ENCODE measurements at regions not wholly inside any gene's neighbourhood (a gene's known extent, or its start where the extent isn't known, plus 50 kb on each side); places are given as distances from the start of the nearest gene placed in this dataset.

DNA sequence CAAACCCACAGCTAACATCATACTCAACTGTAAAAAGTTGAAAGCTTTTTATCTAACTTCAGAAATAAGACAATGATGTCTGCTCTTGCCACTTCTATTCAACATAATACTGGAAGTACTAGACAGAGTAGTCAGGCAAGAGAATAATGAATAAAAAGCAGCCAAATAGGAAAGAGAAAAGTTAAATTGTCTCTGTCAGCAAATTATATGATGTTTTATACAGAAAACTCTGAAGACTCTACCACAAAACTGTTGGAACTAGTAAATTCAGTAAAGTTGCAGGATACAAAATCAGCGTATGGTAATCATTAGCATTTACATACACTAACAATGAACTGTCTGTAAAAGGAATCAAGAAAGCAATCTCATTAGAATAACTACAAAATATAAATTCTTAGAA lies 752.9 kb upstream of the CT83 start:
- DNase-seq: no peak

DNA sequence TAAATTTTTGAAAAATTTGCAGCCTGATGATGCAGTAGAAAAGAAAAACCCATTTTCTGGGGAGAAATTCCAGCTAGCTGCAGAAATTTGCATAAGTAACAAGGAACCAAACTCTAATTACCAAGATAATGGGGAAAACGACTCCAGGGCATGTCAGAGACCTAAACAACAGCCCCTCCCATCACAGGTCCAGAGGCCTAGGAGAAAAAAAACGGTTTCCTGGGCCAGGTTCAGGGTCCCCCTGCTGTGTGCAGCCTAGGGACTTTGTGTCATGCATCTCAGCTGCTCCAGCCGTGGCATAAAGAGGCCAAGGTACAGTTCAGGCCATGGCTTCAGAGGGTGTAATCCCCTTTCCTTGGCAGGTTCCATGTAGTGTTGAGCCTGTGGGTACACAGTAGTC lies 733.7 kb upstream of the CT83 start:
- DNase-seq: no peak

DNA sequence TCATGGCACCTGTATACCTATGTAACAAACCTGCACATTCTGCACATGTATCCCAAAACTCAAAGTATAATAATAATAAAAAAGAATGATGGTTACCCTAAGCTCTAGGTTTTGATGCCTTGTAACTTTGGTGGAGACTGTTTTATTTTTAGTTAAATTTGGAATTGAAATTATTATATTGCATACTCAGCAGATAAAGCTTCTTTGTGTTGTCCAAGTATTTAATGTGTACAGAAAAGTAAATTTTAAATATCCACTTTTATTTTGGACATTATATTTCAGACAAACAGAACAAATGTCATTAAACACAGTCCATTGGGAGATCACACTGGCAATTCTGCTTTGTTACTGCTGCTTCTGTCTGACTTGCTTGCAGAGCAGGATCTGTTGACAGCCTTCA lies 684.5 kb upstream of the CT83 start:
- no peak for DNase-seq

DNA sequence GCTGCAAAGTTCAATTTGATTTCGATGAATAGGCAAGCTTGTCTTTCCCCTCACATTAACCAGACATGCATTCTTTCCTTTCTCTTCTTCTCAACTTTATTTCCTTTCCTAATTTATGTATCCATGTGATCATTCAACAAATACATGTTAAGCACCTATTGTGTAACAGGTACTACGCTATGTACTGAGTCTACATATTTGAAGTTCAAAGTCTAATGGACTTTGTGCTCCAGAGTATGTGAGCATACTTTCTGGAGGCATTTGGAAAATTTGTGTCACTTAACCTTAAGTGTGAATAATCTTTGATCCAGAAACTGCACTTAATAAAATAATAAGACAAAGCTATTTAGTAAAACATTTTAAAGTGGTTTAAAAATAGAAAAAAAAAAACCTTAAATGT lies 675.3 kb upstream of the CT83 start:
- no peak for DNase-seq

DNA sequence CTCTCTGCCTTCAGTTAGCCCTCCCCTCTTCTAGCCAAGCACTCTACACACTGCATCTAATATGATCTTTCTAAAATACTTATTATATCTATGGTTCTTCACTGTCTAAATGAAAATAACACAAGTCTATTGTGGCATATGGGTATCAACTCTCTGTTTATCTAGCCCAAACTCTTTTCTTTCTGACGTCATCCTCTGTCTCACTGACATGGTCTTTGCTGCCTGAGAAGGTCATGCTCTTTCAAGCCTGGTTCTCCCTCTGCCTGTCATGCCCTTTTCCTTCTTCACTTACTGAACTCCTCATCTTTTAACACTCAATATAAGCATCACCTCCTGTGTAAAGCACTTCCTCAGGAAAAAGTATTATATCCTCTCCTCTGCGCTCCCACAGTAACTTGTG lies 672.2 kb upstream of the CT83 start:
- DNase-seq: no peak

DNA sequence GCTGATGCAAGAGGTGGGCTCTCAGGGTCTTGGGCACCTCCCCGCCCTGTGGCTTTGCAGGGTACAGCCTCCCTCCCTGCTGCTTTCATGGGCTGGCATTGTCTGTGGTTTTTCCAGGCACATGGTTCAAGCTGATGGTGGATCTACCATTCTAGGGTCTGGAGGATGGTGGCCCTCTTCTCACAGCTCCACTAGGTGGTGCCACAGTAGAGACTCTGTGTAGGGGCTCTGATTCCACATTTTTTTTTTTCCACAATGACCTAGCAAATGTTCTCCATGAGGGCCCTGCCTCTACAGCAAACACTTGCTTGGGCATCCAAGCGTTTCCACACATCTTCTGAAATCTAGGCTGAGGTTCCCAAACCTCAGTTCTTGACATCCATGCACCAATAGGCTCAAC lies 657.9 kb upstream of the CT83 start:
- no peak for DNase-seq

DNA sequence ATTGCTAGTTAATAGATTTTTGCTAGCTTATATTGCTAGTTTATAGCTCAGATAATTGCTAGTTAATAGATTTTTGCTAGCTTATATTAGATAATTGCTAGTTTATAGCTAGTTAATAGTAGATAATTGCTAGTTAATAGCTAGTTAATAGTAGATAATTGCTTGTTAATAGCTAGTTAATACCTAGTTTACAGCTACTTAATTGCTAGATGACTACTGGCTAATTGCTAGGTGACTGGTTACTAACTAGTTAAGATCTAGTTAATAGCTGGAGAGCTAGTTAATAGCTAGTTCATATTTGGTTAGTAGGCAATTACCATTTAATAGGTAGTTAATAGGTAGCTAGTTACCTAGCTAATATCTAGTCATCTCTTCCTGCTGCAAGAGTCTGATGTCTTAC lies 633.8 kb upstream of the CT83 start:
- no peak for DNase-seq

DNA sequence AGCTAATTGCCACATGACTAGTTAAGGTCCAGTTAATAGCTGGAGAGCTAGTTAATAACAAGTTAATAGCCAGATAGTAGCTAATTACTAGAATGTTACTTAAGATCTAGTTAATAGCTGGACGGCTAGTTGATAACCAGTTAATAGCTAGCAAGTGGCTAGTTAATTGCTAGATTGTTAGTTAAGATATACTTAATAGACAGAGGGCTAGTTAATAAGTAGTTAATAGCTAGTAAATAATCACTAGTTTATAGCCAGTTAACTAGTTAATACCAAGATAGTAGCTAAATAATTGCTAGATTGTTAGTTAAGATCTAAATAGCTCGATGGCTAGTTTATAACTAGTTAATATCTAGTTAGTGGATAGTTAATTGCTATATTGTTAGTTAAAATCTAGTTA lies 632.6 kb upstream of the CT83 start:
- DNase-seq: no peak

DNA sequence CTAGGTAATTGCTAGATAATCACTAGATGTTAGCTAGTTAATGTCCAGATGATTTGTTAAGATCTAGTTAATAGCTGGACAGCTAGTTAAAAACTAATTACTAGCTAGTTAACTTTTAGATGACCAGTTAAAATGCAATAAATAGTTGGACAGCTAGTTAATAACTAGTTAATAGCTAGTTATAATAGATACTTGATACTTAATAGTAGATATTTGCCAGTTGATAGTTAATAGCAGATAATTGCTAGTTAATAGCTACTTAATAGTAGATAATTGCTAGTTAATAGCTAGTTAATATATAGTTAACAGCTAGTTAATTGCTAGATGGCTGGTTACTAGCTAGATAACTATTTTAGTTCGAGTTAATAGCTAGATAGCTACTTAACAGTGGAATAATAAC lies 631.4 kb upstream of the CT83 start:
- no peak for DNase-seq

DNA sequence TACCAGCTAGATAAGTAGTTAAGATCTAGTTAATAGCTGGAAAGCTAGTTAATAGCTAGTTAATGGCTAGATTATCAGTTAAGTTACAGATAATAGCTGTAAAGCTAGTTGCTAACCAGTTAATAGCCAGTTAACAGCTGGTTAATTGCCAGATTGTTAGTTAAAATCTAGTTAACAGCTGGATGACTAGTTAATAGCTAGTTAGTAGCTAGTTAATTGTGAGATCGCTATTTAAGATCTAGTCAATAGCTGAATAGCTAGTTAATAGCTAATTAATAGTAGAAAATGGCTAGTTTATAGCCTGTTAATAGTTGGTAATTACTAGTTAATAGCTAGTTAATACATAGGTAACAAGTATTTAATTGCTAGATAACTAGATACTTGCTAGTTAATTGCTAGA lies 630.5 kb upstream of the CT83 start:
- no peak for DNase-seq

DNA sequence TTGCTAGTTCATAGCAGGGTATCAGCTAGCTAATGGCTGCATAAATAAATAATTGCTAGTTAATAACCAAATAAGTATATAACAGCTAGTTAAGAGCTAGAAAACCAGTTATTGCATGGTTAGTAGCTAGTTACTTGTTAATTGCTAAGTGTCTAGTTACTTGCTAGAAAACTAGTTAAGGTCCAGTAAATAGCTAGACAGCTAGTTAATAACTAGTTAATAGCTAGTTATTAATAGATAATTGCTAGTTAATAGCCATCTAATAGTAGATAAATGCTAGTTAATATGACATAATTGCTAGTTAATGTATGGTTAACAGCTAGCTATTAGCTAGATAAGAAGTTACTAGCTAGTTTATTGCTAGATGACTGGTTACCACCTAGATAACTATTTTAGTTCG lies 629.9 kb upstream of the CT83 start:
- no peak for DNase-seq

DNA sequence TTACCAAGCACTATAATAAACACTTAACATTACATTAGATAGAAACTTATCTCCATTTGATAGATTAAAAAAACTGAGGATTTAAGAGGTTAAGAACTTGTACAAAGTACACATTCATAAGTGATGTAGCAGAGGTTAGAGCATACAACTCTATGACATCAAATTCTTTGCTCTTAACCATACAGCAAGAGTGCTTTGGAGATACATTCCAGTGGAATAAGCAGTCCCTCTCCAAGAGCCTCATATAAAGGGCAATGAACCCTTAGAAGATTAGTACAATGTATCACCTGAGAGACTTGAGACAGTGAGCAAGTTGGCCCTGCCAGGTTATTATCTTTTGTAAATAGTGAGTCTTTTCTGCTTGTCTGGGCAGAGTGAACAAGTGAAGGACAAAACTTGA lies 600.4 kb upstream of the CT83 start:
- DNase-seq: no peak

DNA sequence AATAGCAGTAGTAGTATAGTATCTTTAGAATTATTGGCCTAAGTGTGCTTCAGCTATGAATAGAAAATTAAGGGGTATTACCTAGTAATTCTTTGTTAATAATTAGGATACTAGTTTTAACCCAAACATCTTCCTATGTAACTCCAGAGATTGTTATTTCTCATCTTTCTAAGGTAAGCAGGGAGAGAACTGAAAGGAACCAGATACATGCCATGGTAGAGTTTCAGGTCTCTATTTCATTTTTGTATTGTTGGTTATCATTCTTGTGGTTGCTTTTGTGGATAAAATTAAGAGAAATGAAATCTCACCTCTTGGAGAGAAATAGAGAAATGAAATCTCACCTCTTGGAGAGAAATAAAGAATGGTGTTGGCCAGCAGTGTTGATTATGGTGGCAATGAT lies 597.1 kb upstream of the CT83 start:
- DNase-seq: no peak

DNA sequence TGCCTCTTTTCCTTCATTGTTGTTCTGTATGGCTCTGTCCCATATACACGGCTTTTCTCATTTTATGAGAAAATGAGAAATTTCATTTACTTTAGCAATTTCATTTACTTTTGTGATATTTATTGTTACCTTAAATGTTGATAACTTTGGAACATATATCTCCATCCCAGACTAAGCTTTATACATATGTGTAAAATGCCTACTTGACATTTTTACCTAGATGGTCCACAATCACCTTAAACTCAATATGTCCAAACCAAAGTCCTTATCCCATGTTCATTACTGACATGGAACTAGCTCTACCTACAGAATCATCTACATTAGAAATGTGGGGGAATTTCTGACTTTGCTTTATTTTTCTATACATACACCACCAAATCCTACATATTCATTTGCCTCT lies 590.5 kb upstream of the CT83 start:
- DNase-seq: no peak

DNA sequence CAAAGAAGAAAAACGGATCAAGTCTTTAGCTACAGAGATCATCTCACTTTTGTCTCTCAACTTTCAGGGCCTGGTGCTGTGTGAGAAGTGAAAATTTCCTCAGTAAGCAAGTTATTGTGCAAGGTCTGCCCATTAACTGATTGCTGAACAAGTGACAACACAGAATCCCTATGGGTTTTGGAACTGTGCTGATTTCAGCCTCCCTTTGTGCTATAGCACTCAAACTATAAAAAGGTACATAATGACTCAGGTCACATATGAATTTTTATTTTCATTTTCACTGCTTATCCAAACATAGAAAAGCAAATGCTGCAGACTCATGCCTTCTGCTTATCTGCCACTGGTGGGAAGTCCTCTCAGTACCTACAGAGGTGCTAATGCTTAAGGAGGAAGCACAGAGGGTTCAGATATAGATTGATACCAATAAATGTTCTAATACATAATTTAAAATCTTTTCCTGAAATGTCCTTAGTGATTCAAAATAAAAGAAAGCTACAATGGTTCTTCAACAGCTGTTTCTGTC lies 576.2 kb upstream of the CT83 start:
- no peak for DNase-seq

DNA sequence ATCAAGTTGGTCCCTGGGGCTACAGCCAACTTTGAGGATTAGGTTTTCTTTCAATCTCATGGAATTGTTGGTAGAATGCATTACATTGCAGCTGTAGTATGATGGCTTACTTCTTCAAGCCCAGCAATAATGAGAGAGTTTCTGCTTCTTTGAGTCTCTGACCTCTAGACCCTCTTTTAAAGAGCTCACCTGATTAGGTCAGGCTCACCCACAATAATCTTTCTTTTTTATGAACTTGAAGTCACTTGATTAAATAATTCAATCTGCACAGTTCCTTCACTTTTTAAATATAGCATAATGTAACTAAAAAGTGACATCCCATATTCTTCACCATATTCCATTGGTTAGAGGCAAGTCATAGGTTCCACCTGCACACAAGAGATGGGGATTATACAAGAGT lies 547.5 kb upstream of the CT83 start:
- no peak for DNase-seq

DNA sequence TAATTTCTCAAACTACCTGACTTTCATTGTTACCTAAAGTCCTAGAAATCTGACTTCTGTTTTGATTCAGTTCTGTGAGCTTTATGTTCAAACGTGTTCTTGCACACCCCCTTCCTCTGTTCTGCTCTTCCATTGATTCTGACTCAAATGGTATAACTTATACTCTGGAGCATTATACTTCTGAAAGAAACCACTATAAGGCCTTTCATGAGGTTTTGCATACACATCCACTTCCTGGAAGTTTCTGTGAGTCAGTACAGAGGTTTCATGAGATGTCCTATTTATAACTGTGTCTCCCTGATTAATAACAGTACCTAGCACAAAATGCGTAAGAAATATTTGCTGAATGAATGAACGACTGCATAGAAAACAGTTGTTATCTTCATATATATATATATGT lies 540.2 kb upstream of the CT83 start:
- no peak for DNase-seq

DNA sequence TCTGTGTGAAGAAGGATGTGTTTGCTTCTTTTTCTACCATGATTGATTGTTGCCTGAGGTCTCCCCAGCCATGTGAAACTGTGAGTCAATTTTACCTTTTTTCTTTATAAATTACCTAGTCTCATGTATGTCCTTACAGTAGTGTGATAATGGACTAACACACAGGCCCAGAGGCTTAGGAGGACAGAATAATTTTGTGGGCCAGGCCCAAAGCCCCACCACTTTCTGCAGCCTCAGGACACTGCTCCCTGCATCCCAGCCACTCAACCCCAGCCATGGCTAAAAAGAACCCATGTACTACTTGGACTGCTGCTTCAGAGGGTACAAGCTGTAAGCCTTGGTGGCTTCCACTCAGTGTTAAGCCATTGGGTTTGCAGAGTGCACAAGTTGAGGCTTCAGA lies 512.7 kb upstream of the CT83 start:
- no peak for DNase-seq

DNA sequence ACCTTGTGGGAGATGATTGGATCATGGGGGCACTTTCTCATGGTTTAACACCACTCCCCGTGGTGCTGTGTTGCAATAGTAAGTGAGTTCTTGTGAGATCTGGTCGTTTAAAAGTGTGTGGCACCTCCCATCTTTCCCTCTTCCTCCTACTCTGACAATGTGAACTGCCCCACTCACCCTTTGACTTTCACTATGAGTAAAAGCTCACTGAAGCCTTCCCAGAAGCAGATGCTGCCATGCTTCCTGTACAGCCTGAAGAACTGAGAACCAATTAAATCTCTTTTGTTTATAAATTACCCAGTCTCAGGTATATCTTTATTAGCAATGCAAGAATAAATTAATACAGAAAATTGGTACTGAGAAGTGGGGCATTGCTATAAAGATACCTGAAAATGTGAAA lies 509.6 kb upstream of the CT83 start:
- no peak for DNase-seq

DNA sequence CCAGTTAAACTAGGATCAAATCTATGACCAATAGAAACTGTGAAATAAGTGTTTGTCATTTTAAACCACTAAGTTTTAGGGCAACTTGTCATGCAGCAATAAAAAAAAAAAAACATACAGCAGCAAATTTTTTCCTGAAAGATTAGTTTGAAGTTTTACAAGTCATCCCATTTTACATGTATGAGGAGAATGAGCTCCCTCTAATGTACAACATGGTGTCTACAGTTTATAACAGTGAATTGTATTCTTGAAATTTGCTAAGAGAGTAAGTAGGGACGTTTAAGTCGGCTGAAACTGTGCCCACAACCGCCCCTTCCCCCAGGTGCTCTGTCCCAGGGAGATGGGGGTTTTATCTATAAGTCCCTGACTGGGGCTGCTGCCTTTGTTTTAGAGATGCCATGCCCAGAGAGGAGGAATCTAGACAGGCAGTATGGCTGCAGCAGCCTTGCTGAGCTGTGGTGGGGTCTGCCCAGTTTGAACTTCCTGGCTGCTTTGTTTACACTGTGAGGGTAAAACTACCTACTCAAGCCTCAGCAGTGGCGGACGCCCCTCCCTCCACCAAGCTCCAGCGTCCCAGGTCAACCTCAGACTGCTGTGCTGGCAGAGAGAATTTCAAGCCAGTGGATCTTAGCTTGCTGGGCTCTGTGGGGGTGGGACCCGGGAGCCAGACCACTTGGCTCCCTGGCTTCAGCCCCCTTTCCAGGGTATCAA lies 499.3 kb upstream of the CT83 start:
- no peak for DNase-seq

DNA sequence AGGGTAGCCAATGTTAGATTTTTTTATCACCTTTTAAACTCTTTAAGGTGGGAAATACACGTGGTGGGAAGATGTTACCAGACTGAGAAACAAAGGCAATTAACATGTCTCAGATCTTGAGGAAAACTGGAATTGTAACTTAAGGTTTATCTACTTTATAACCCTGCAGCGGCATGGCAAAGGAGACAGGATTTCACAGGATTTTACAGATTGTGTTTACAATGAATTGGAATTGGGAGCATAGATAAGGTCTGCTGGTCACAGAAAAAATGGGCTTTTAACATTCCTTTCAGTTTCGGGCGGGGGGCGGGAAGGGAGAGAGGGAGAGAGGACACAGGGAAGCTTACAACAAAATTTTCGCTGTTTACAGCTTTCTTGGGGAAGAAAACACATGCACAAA lies 467.5 kb upstream of the CT83 start:
- DNase-seq: no peak

DNA sequence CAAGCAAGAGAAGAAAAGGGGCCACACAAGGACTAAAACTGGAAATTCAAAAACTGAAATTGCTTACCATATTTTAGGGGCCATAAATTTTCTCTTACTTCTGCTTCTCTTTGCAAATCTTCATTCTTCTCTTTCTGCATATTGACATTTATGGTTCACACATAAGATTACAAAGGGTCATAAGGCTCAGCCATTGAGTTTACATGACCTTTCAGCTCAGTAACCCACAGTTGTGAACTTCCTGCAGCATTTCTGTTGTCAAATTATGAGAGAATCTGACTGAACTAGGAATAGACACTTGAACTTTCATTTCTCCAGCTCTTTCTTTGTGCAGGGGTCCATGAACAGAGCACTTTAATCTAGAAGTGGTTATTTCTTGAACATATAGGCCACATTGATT lies 434.8 kb upstream of the CT83 start:
- DNase-seq: no peak

DNA sequence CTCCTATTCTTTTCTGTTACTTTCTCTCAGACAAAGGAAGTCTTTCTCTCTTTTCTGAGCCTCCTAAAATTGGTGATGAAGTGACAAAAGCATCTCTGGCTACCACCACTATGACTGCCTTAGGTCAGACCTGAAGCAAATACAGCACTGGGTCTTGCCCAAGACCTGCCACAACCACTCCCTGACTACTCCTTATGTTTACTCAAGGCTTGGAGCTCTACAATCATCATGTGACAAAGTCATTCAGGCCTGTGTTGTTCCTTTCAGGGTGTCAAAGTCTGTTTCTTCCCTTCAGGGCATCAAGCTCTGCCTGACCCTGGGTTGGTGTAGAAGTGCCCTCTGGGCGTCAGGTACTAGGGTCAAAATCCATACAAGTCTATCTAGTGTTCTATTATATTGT lies 419.2 kb upstream of the CT83 start:
- no peak for DNase-seq

DNA sequence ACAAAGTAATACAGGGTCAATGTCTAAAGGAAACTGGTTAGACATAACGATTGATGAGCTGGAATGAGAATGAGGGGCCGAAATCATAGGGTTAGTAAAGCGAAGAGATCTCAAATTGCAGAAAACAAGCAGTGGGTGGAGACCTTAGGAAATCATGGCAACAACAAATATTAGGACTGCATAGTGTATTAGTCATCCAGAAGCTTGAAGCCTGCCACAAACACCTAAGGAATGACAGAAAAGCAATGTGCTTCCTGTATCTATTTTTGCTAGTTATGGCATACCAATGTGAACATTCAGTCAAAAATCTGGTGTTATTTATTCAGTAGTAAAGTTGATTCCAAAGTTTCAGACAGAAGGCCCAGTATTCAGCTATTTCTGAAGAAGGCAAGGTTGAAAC lies 410.9 kb upstream of the CT83 start:
- DNase-seq: no peak

DNA sequence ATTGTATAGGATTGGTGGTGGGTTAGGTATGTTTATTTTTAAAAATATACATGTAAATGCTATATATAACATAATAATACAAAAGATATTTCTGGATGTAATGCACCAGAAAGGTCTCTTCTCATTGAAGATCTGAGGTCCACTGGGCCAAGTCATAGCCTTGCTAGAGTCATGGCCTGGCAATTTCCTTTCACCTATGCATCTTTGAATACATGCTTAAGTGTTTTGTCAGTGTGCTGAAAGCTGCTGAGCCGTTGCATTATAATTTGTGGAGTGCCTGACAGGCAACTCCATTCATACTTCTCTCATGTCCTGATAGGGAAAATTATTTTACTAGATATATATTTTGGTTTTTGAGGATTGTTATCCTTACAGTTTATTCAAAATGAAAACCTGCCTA lies 410.2 kb upstream of the CT83 start:
- no peak for DNase-seq

DNA sequence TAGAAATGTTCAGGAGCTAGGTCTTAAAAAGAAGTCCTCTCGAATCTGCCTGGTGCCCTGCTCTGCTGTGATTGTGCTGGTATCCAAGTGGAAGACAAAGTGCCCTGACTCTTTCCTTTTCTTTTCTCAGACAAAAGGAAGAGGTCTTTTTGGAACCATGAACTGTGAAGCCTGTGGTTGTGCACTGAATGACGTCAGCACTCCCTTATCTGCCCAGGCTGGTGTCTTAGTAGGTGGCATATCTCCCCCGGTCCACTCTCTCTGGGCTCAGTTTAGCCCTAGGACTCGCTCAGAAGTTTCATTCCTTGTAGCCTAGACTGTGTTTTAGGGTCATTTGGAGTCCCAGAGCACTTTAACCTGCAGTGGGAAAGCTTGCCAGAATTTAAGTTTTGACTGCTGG lies 400.3 kb upstream of the CT83 start:
- no peak for DNase-seq
